ENCODE measurements at regions not wholly inside any gene's neighbourhood (a gene's known extent, or its start where the extent isn't known, plus 50 kb on each side); places are given as distances from the start of the nearest gene placed in this dataset.

- no peak overlapping the region for H3K27ac Mint-ChIP-seq
- no peaks in the 10 kb centered on the region for H3K36me3 Mint-ChIP-seq (ENCODE audit: low read depth)
- no peak overlapping the region for H3K4me3 Mint-ChIP-seq (ENCODE audit: low read depth)
These were observed 400.5 kb downstream of the ETNK1 start for GRCh38 chr12:23025372-23026016.

GRCh38 chr12:23028158-23028802, 403.3 kb downstream of the ETNK1 start:
- H3K27ac Mint-ChIP-seq, result no peak overlapping the region
- H3K9me3 Mint-ChIP-seq, result no peaks in the 10 kb centered on the region
- H3K36me3 Mint-ChIP-seq (ENCODE audit: low read depth), result no peaks in the 10 kb centered on the region
- intact Hi-C loops (cut with micrococcal nuclease), result no loop called here
- DNase-seq (ENCODE audit: low spot score), result no peak
- H3K4me3 Mint-ChIP-seq (ENCODE audit: low read depth), result no peak overlapping the region
- no peaks in the 10 kb centered on the region for H3K27me3 Mint-ChIP-seq (ENCODE audit: low read depth)
- no peaks in the 10 kb centered on the region for H3K4me1 Mint-ChIP-seq (ENCODE audit: low read depth)

More at GRCh38 chr12:23025372-23026016, 400.5 kb downstream of the ETNK1 start:
- Mint-ChIP-seq H3K9me3 (no peaks in the 10 kb centered on the region), H3K27me3 (ENCODE audit: low read depth) (no peaks in the 10 kb centered on the region), H3K4me1 (ENCODE audit: low read depth) (no peaks in the 10 kb centered on the region)
- DNase-seq (ENCODE audit: low spot score), result no peak
- intact Hi-C loops (cut with micrococcal nuclease), result no loop called here

GRCh38 chr12:23029185-23029584, 404.2 kb downstream of the ETNK1 start:
- H3K36me3 Mint-ChIP-seq (ENCODE audit: low read depth), result no peaks in the 10 kb centered on the region
- no peaks in the 10 kb centered on the region for H3K9me3 Mint-ChIP-seq
- no peak overlapping the region for H3K27ac Mint-ChIP-seq
- no peaks in the 10 kb centered on the region for H3K4me1 Mint-ChIP-seq (ENCODE audit: low read depth)
- H3K27me3 Mint-ChIP-seq (ENCODE audit: low read depth), result no peaks in the 10 kb centered on the region
- H3K4me3 Mint-ChIP-seq (ENCODE audit: low read depth), result no peak overlapping the region
- intact Hi-C loops (cut with micrococcal nuclease), result no loop called here
- no peak for DNase-seq (ENCODE audit: low spot score)

- H3K27ac Mint-ChIP-seq, result no peak overlapping the region
- H3K27me3 Mint-ChIP-seq (ENCODE audit: low read depth), result no peaks in the 10 kb centered on the region
- no peaks in the 10 kb centered on the region for H3K36me3 Mint-ChIP-seq (ENCODE audit: low read depth)
- H3K4me3 Mint-ChIP-seq (ENCODE audit: low read depth), result no peak overlapping the region
- H3K4me1 Mint-ChIP-seq (ENCODE audit: low read depth), result no peaks in the 10 kb centered on the region
- intact Hi-C loops (cut with micrococcal nuclease), result no loop called here
- DNase-seq (ENCODE audit: low spot score), result no peak
- H3K9me3 Mint-ChIP-seq, result no peaks in the 10 kb centered on the region
These were observed 414.9 kb downstream of the ETNK1 start for GRCh38 chr12:23039834-23040233.

GRCh38 chr12:23041774-23042173, 416.8 kb downstream of the ETNK1 start:
- no peaks in the 10 kb centered on the region for H3K9me3 Mint-ChIP-seq
- H3K4me1 Mint-ChIP-seq (ENCODE audit: low read depth), result no peaks in the 10 kb centered on the region
- DNase-seq (ENCODE audit: low spot score), result no peak
- no peak overlapping the region for H3K4me3 Mint-ChIP-seq (ENCODE audit: low read depth)
- intact Hi-C loops (cut with micrococcal nuclease), result no loop called here
- no peak overlapping the region for H3K27ac Mint-ChIP-seq
- no peaks in the 10 kb centered on the region for H3K27me3 Mint-ChIP-seq (ENCODE audit: low read depth)
- H3K36me3 Mint-ChIP-seq (ENCODE audit: low read depth), result no peaks in the 10 kb centered on the region

GRCh38 chr12:23043646-23044045, 418.7 kb downstream of the ETNK1 start:
- Mint-ChIP-seq H3K4me1 (ENCODE audit: low read depth) (no peaks in the 10 kb centered on the region), H3K36me3 (ENCODE audit: low read depth) (no peaks in the 10 kb centered on the region), H3K27me3 (ENCODE audit: low read depth) (no peaks in the 10 kb centered on the region), H3K4me3 (ENCODE audit: low read depth) (no peak overlapping the region), H3K27ac (no peak overlapping the region), H3K9me3 (no peaks in the 10 kb centered on the region)
- intact Hi-C loops (cut with micrococcal nuclease), result no loop called here
- DNase-seq (ENCODE audit: low spot score), result no peak

- Mint-ChIP-seq H3K36me3 (ENCODE audit: low read depth) (no peaks in the 10 kb centered on the region), H3K4me3 (ENCODE audit: low read depth) (no peak overlapping the region), H3K9me3 (peaks cover 3% of the 10 kb centered on the region), H3K27ac (no peak overlapping the region), H3K4me1 (ENCODE audit: low read depth) (peaks cover 4% of the 10 kb centered on the region), H3K27me3 (ENCODE audit: low read depth) (no peaks in the 10 kb centered on the region)
- DNase-seq (ENCODE audit: low spot score), result no peak
- intact Hi-C loops (cut with micrococcal nuclease), result no loop called here
These were observed 424.2 kb downstream of the ETNK1 start for GRCh38 chr12:23049180-23049579.

- H3K4me3 Mint-ChIP-seq (ENCODE audit: low read depth), result no peak overlapping the region
- no peak for DNase-seq (ENCODE audit: low spot score)
- no peak overlapping the region for H3K27ac Mint-ChIP-seq
- H3K4me1 Mint-ChIP-seq (ENCODE audit: low read depth), result no peaks in the 10 kb centered on the region
- H3K27me3 Mint-ChIP-seq (ENCODE audit: low read depth), result no peaks in the 10 kb centered on the region
- H3K36me3 Mint-ChIP-seq (ENCODE audit: low read depth), result no peaks in the 10 kb centered on the region
- H3K9me3 Mint-ChIP-seq, result peaks cover 3% of the 10 kb centered on the region
- intact Hi-C loops (cut with micrococcal nuclease), result no loop called here
These were observed 430.0 kb downstream of the ETNK1 start for GRCh38 chr12:23055004-23055403.

- intact Hi-C loops (cut with micrococcal nuclease), result no loop called here
- H3K36me3 Mint-ChIP-seq (ENCODE audit: low read depth), result no peaks in the 10 kb centered on the region
- H3K27me3 Mint-ChIP-seq (ENCODE audit: low read depth), result no peaks in the 10 kb centered on the region
- H3K4me1 Mint-ChIP-seq (ENCODE audit: low read depth), result no peaks in the 10 kb centered on the region
- H3K9me3 Mint-ChIP-seq, result peaks cover 3% of the 10 kb centered on the region
- DNase-seq (ENCODE audit: low spot score), result no peak
- no peak overlapping the region for H3K4me3 Mint-ChIP-seq (ENCODE audit: low read depth)
- H3K27ac Mint-ChIP-seq, result no peak overlapping the region
These were observed 432.6 kb downstream of the ETNK1 start for GRCh38 chr12:23057571-23057970.

- Mint-ChIP-seq H3K4me3 (ENCODE audit: low read depth) (no peak overlapping the region), H3K9me3 (no peaks in the 10 kb centered on the region), H3K27ac (no peak overlapping the region), H3K27me3 (ENCODE audit: low read depth) (no peaks in the 10 kb centered on the region), H3K36me3 (ENCODE audit: low read depth) (no peaks in the 10 kb centered on the region), H3K4me1 (ENCODE audit: low read depth) (no peaks in the 10 kb centered on the region)
- intact Hi-C loops (cut with micrococcal nuclease), result no loop called here
- DNase-seq (ENCODE audit: low spot score), result no peak
These were observed 435.2 kb downstream of the ETNK1 start for GRCh38 chr12:23060161-23060560.

GRCh38 chr12:23063206-23063605, 438.2 kb downstream of the ETNK1 start:
- no peaks in the 10 kb centered on the region for H3K9me3 Mint-ChIP-seq
- intact Hi-C loops (cut with micrococcal nuclease), result no loop called here
- no peak overlapping the region for H3K27ac Mint-ChIP-seq
- H3K27me3 Mint-ChIP-seq (ENCODE audit: low read depth), result no peaks in the 10 kb centered on the region
- H3K4me1 Mint-ChIP-seq (ENCODE audit: low read depth), result no peaks in the 10 kb centered on the region
- no peaks in the 10 kb centered on the region for H3K36me3 Mint-ChIP-seq (ENCODE audit: low read depth)
- H3K4me3 Mint-ChIP-seq (ENCODE audit: low read depth), result no peak overlapping the region
- no peak for DNase-seq (ENCODE audit: low spot score)

- intact Hi-C loops (cut with micrococcal nuclease), result no loop called here
- no peak overlapping the region for H3K27ac Mint-ChIP-seq
- no peaks in the 10 kb centered on the region for H3K36me3 Mint-ChIP-seq (ENCODE audit: low read depth)
- no peaks in the 10 kb centered on the region for H3K27me3 Mint-ChIP-seq (ENCODE audit: low read depth)
- DNase-seq (ENCODE audit: low spot score), result no peak
- peaks cover 12% of the 10 kb centered on the region for H3K9me3 Mint-ChIP-seq
- no peak overlapping the region for H3K4me3 Mint-ChIP-seq (ENCODE audit: low read depth)
- H3K4me1 Mint-ChIP-seq (ENCODE audit: low read depth), result no peaks in the 10 kb centered on the region
These were observed 441.1 kb downstream of the ETNK1 start for GRCh38 chr12:23066095-23066494.

GRCh38 chr12:23083267-23083666, 458.3 kb downstream of the ETNK1 start:
- Mint-ChIP-seq H3K36me3 (ENCODE audit: low read depth) (no peaks in the 10 kb centered on the region), H3K27ac (no peak overlapping the region), H3K27me3 (ENCODE audit: low read depth) (no peaks in the 10 kb centered on the region), H3K9me3 (no peaks in the 10 kb centered on the region), H3K4me1 (ENCODE audit: low read depth) (no peaks in the 10 kb centered on the region), H3K4me3 (ENCODE audit: low read depth) (no peak overlapping the region)
- DNase-seq (ENCODE audit: low spot score), result no peak
- intact Hi-C loops (cut with micrococcal nuclease), result no loop called here

All from activated T-helper 2 cell treated with anti-CD3 and anti-CD28 coated beads, Interferon-gamma antibody, Interleukin-2, Interleukin-4, amounts not matched to agents 10 μg/mL and 5 μg/mL and 100 μg/mL, durations not matched to agents 14 hours and 24 hours and 36 hours (primary cell).